Keratinocyte (primary cell): ENCODE measurements at regions not wholly inside any gene's neighbourhood (a gene's known extent, or its start where the extent isn't known, plus 50 kb on each side); places are given as distances from the start of the nearest gene placed in this dataset.

Experiments
- EZH2 ChIP-seq: IDR thresholded peaks from one replicate; pipeline ENCODE4 v1.6.1; 2012; ENCODE audit warnings: inconsistent platforms, mild to moderate bottlenecking, low read length, moderate library complexity
- TF ChIP-seq, protein P1 (sequence below), 3 experiments: IDR thresholded peaks in 1 of 3; conservative IDR thresholded peaks in 1 of 3; optimal IDR thresholded peaks in 1 of 3; 2 replicates in 2 of 3; 3 replicates in 1 of 3; pipeline versions ENCODE3 to v1.5.1; 2011; ENCODE audit warnings: low read length in 3 of 3, mild to moderate bottlenecking in 3 of 3, moderate library complexity in 2 of 3, control low read depth in 1 of 3, inconsistent platforms in 1 of 3; ENCODE audit not compliant: insufficient read depth in 2 of 3; ENCODE audit errors: extremely low read depth in 1 of 3

DNA sequence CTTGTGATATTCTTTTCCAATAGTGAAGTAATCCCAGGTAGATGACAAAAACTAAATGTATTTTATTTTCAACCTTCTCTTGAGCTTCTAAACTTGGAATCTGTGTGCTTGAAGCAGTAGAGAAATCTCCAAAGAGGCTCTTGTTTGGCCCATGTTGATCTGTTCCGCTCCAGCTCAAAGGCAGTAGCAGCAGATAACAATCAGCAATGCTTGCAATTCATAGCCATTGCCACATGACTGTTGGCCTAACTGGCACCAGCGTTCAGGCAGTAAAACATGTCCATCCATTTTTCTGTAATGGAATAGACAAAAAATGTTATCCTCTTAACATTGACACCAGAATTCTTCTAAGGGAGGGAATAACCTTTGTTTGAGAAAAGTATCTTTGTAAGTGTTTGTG lies 270.7 kb upstream of the MSX2 start:
- TF ChIP-seq, protein P1, sequence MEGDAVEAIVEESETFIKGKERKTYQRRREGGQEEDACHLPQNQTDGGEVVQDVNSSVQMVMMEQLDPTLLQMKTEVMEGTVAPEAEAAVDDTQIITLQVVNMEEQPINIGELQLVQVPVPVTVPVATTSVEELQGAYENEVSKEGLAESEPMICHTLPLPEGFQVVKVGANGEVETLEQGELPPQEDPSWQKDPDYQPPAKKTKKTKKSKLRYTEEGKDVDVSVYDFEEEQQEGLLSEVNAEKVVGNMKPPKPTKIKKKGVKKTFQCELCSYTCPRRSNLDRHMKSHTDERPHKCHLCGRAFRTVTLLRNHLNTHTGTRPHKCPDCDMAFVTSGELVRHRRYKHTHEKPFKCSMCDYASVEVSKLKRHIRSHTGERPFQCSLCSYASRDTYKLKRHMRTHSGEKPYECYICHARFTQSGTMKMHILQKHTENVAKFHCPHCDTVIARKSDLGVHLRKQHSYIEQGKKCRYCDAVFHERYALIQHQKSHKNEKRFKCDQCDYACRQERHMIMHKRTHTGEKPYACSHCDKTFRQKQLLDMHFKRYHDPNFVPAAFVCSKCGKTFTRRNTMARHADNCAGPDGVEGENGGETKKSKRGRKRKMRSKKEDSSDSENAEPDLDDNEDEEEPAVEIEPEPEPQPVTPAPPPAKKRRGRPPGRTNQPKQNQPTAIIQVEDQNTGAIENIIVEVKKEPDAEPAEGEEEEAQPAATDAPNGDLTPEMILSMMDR (optimal IDR thresholded peaks at IDR 0.05 in 1 of 3, IDR thresholded peaks at IDR 0.05 in 1 of 3, conservative IDR thresholded peaks at IDR 0.05 in 1 of 3; ENCODE audit: extremely low read depth in 1 of 3, insufficient read depth in 2 of 3, low read length in 3 of 3) = no peak
- TF ChIP-seq EZH2 = no peak
